Colonic mucosa (tissue), 4 donors: ENCODE measurements at regions not wholly inside any gene's neighbourhood (a gene's known extent, or its start where the extent isn't known, plus 50 kb on each side); places are given as distances from the start of the nearest gene placed in this dataset.
"Not testable (repeated sequence)": the region's sequence is repeated elsewhere in the genome, so short reads cannot be mapped to it uniquely, and the experiment has no call there.

Experiments used
- DNase-seq: peaks from one replicate; pipeline ENCODE4 v3.0.0-alpha.2; 2020
- H3K27ac ChIP-seq: fragments of 200-600 bp; one replicate; pipeline ENCODE4 v1.8.0; 2021
- H3K27me3 ChIP-seq: fragments of 200-600 bp; one replicate; pipeline ENCODE4 v1.8.0; 2021
- H3K36me3 ChIP-seq: fragments of 200-600 bp; one replicate; pipeline ENCODE4 v1.8.0; 2021
- H3K4me1 ChIP-seq: fragments of 200-600 bp; one replicate; pipeline ENCODE4 v1.8.0; 2021; ENCODE audit warnings: mild to moderate bottlenecking
- H3K4me3 ChIP-seq: fragments of 200-600 bp; one replicate; pipeline ENCODE4 v1.8.0; 2021
- H3K9ac ChIP-seq, 2 donors: one replicate each; pipeline ENCODE4 v1.7.0; 2013; ENCODE audit warnings: control low read depth in 2 of 2, low read depth in 2 of 2, low read length in 2 of 2
- H3K9me3 ChIP-seq: fragments of 200-600 bp; one replicate; pipeline ENCODE4 v1.8.0; 2021
- CTCF ChIP-seq: fragments of 200-600 bp; IDR thresholded peaks from one replicate; pipeline ENCODE4 v1.8.0; 2022; ENCODE audit warnings: antibody characterized with exemption, mild to moderate bottlenecking
- intact Hi-C: fragments of 100-400 bp; cut with DNase I; formaldehyde crosslinking; loops from one replicate; pipeline ENCODE4 v1.14.1; 2022
- donor health status: healthy.
- donor health status: DM: no; HTN: no; CAD: no.
- donor health status: DM: no; HTN: no; CAD: no.

- no peak for DNase-seq
- Histone ChIP-seq H3K27ac (no peak overlapping the region), H3K4me1 (no peaks in the 10 kb centered on the region), H3K36me3 (no peaks in the 10 kb centered on the region), H3K27me3 (no peaks in the 10 kb centered on the region), H3K9ac (no peak overlapping the region), H3K9me3 (no peaks in the 10 kb centered on the region), H3K4me3 (no peak overlapping the region)
- no peak for TF ChIP-seq CTCF
- intact Hi-C loops: no loop called here
These were observed 406.7 kb downstream of the RWDD3 start for GRCh38 chr1:95640746-95641145.

- intact Hi-C loops: no loop called here
- TF ChIP-seq CTCF: no peak
- Histone ChIP-seq H3K27me3 (no peaks in the 10 kb centered on the region), H3K9ac (no peak overlapping the region), H3K4me3 (no peak overlapping the region), H3K27ac (no peak overlapping the region), H3K9me3 (no peaks in the 10 kb centered on the region), H3K36me3 (no peaks in the 10 kb centered on the region), H3K4me1 (no peaks in the 10 kb centered on the region)
- no peak for DNase-seq
These were observed 407.4 kb downstream of the RWDD3 start for GRCh38 chr1:95641386-95641785.

- no peaks in the 10 kb centered on the region for H3K27me3 ChIP-seq
- no peaks in the 10 kb centered on the region for H3K4me1 ChIP-seq
- TF ChIP-seq CTCF: no peak
- H3K36me3 ChIP-seq: no peaks in the 10 kb centered on the region
- no peak overlapping the region for H3K4me3 ChIP-seq
- no peak overlapping the region for H3K9ac ChIP-seq
- H3K9me3 ChIP-seq: no peaks in the 10 kb centered on the region
- intact Hi-C loops: no loop called here
- DNase-seq: no peak
- no peak overlapping the region for H3K27ac ChIP-seq
These were observed 408.0 kb downstream of the RWDD3 start for GRCh38 chr1:95642035-95642434.

GRCh38 chr1:95643071-95643470, 409.1 kb downstream of the RWDD3 start:
- Histone ChIP-seq H3K9ac (no peak overlapping the region), H3K9me3 (no peaks in the 10 kb centered on the region), H3K4me3 (no peak overlapping the region), H3K27me3 (no peaks in the 10 kb centered on the region), H3K4me1 (no peaks in the 10 kb centered on the region), H3K27ac (no peak overlapping the region), H3K36me3 (no peaks in the 10 kb centered on the region)
- no peak for TF ChIP-seq CTCF
- intact Hi-C loops: no loop called here
- DNase-seq: no peak

GRCh38 chr1:95645126-95645525, 411.1 kb downstream of the RWDD3 start:
- H3K27me3 ChIP-seq, H3K9ac ChIP-seq, intact Hi-C loops, H3K36me3 ChIP-seq, H3K4me3 ChIP-seq, DNase-seq, H3K9me3 ChIP-seq, H3K27ac ChIP-seq, H3K4me1 ChIP-seq: not testable (repeated sequence)

- DNase-seq: no peak
- H3K27ac ChIP-seq: no peak overlapping the region
- H3K9me3 ChIP-seq: no peaks in the 10 kb centered on the region
- H3K4me3 ChIP-seq: no peak overlapping the region
- no peak overlapping the region for H3K9ac ChIP-seq
- H3K36me3 ChIP-seq: no peaks in the 10 kb centered on the region
- H3K27me3 ChIP-seq: no peaks in the 10 kb centered on the region
- H3K4me1 ChIP-seq: no peaks in the 10 kb centered on the region
- intact Hi-C loops: no loop called here
- TF ChIP-seq CTCF: no peak
These were observed 416.6 kb downstream of the RWDD3 start for GRCh38 chr1:95650631-95651030.
